Epithelial cell of proximal tubule (primary cell): ENCODE measurements at regions not wholly inside any gene's neighbourhood (a gene's known extent, or its start where the extent isn't known, plus 50 kb on each side); places are given as distances from the start of the nearest gene placed in this dataset.

ENCODE experiments used
- DNase-seq: peaks from one replicate; pipeline ENCODE4 v3.0.0-alpha.2; 2011; ENCODE audit warnings: low read depth
- H3K4me3 ChIP-seq: 2 replicates; pipeline ENCODE4 v1.5.1; 2011; ENCODE audit warnings: low read depth, mild to moderate bottlenecking, low read length
- TF ChIP-seq, protein P1 (sequence below): conservative IDR thresholded peaks from 2 replicates; pipeline ENCODE4 v1.5.1; 2012; ENCODE audit warnings: low read depth, mild to moderate bottlenecking, low read length

DNA sequence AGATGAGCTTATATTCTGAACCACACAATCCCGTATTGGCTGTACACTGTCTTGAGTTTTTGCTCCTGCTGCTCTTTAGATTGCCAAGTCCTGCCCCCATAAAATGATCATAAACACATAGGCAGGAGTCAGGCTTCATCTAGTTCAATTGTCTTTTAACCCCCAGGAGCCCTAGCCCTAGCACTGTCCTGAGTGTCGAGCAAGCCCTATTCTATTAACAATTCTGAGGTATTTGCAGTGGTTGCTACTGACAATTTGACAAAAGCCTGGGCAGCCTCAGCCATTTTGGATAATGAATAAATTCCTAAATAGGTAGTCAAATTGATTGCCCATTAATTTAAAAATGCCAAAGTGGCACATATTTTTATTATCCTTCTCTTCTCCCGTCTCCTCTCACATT is 257.2 kb downstream of the YTHDC2 start:
- TF ChIP-seq, protein P1, sequence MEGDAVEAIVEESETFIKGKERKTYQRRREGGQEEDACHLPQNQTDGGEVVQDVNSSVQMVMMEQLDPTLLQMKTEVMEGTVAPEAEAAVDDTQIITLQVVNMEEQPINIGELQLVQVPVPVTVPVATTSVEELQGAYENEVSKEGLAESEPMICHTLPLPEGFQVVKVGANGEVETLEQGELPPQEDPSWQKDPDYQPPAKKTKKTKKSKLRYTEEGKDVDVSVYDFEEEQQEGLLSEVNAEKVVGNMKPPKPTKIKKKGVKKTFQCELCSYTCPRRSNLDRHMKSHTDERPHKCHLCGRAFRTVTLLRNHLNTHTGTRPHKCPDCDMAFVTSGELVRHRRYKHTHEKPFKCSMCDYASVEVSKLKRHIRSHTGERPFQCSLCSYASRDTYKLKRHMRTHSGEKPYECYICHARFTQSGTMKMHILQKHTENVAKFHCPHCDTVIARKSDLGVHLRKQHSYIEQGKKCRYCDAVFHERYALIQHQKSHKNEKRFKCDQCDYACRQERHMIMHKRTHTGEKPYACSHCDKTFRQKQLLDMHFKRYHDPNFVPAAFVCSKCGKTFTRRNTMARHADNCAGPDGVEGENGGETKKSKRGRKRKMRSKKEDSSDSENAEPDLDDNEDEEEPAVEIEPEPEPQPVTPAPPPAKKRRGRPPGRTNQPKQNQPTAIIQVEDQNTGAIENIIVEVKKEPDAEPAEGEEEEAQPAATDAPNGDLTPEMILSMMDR = no peak
- H3K4me3 ChIP-seq = no peak overlapping the region
- no peak for DNase-seq

DNA sequence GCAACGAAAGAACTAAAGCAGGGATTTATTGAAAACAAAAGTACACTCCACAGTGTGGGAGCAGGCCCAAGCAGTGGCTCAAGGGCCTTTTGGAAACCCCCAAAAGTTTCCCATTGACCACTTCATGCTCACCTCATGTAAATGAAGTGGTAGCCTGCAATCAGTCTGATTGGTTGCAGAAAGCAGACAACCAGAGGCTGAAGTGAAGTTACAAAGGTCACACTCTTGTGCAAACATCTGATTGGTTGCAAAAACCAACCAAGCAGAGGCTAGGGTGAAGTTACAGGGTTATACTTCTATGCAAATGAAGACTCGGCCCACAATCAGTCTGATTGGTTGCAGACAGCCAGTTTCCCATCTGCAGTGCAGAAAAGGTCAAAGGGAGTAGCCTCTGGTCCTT is 258.0 kb downstream of the YTHDC2 start:
- H3K4me3 ChIP-seq = no peak overlapping the region
- DNase-seq = no peak
- TF ChIP-seq, protein P1 = no peak

DNA sequence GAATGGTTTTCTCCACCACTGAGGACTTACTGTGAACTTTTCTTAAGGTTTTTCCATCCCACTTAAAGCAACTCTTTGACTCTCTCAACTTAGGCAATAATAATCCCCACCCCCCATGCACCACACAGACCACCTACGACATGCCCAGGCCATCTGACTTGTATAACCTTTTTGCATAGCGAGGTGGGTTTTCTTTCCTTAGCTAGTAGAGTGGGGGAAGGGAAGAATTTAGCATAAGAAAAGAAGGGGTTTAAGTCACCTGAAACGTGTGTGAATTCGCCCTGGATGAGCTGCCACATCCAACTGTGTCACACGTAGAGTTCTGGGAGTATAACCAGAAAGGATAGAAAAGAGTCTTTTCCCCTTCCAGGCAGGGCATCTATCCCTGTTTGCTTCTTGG is 262.7 kb downstream of the YTHDC2 start:
- no peak overlapping the region for H3K4me3 ChIP-seq
- TF ChIP-seq, protein P1 = no peak

DNA sequence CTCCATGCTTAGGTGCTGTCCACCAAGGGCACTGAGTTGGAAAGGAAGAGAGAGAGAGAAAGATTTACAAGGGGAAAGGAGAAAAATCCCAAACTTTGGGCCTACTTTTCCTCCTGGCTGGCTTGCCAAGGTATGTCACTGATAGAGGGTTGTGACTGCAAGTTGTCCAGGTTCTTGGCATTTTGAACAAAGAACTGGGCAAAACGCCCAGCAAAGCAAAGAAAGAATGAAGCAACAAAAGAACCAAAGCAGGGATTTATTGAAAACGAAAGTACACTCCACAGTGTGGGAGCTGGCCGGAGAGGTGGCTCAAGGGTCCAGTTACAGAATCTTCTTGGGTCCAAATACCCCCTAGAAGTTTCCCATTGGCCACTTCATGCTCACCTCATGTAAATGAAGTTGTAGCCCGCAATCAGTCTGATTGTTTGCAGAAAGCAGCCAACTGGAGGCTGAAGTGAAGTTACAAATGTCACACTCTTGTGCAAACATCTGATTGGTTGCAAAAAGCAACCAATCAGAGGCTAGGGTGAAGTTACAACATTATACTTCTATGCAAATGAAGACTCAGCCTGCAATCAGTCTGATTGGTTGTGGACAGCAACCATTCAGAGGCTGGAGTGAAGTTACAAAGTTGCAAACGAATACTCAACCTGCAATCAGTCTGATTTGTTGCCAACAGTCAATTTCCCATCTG is 263.5 kb downstream of the YTHDC2 start:
- DNase-seq = no peak
- TF ChIP-seq, protein P1 = no peak
- no peak overlapping the region for H3K4me3 ChIP-seq

More for the DNA sequence above, 262.7 kb downstream of the YTHDC2 start:
- no peak for DNase-seq

DNA sequence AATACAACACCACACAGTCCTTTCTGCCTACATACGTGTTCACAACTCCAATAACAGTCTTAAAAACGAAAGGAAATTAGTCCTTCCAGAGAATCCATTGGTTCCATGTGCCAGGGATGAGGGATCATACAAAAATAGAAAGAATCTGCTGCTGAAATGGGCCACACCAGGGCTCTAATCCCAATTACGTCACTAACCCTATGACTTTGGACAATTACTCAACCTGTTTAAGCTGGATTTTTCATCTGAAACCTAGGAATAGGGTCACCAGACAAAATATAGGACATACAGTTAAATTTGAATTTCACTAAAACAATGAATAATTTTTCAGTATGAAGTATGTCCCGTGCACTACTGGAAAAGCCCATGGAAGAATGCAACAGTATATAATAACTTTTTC is 264.7 kb downstream of the YTHDC2 start:
- no peak overlapping the region for H3K4me3 ChIP-seq
- no peak for DNase-seq
- TF ChIP-seq, protein P1 = no peak

- no peak overlapping the region for H3K4me3 ChIP-seq
- no peak for DNase-seq
- TF ChIP-seq, protein P1 = no peak
Observed at GRCh38 chr5:113788141-113788655, 274.7 kb downstream of the YTHDC2 start.

DNA sequence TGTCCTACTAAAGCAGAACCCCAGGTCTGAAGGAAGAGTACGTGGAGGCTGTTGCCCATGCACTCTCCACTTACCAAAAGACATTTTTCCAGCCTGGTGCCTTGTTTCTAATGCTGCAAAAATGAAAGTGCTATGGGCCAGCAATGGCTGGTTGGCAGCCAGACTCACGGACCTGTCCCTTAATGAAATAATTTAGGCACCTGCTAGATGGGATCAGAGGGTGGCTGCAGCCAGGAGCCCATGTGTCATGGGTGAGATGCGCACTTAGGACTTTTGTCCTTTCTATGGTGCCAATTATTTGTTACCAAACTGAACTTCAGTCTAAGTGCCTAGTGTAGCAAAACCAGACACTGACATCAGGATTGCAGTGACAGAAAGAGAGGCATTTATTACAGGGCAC is 276.3 kb downstream of the YTHDC2 start:
- DNase-seq = no peak
- no peak overlapping the region for H3K4me3 ChIP-seq
- TF ChIP-seq, protein P1 = no peak
